HG03045 (cell line): ENCODE measurements at regions not wholly inside any gene's neighbourhood (a gene's known extent, or its start where the extent isn't known, plus 50 kb on each side); places are given as distances from the start of the nearest gene placed in this dataset.

ENCODE experiments used
- ATAC-seq: cut with Tn5 transposase; IDR thresholded peaks from one replicate; pipeline ENCODE4 v1.9.1; 2021; ENCODE audit warnings: mild to moderate bottlenecking, moderate library complexity; ENCODE audit not compliant: unreplicated experiment

DNA sequence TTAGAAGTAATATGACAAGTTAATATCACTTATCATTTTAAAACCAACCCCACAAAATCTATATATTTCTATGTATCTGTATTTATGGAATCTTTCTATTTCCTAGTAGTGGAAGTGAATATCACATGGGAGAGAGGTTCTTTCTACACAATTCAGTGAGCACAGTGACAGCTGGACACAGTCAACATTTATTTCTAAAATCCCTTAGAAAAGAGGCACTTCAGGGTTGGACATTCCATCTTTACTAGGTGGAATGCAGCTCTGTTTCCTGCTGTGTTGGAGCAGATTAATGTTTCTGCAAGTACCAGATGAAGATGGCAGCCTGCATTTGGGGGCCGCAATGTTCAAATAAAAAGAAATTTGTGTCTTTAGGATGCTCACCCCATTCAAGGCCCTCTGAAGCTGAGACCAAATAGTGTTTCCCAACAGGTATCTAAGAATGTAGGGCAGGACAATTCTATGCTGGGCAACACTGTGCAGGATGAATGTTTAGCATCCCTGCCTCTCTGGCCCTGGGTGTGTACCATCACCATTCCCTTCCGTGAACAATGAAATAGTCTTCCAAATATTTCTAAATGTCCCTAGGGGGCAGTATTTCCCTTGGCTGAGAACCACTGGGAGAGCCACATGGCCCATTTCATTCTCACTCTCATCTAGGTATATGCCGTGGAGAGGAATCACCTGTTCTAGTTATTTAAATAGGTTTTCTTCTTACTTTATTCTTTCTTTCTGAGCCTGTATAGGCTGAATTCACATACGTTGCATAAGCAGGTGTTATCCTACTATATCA lies 394.8 kb downstream of the PRDM2 start:
- ATAC-seq, result no peak

DNA sequence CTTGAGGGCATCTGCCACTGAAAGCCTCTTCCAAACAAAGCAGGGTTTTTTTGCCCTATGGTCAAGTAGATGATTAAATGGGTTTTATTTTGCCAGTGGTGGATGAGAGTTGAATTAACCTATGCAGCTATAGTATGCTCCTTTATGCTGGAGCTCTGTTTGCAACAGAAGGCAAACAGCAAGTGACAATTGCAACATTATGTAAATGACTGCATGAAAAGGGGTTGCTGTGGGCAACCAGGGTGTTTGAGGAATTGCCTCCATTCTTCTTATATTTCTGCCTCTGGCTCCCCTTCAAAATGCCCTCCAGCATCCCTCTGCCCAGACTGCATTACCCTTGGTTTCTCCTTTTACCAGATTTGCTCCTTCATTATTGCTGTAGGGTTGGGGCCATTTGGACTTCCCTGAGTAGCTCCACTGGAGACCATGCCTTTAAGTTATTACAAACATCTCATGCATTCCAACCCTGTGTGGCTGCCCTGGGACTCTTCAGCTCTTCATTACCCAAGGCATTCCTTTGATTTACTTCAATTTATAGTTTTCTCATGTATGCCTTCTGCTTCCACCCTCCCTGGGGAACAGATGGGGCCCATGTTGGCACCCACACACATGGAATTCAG lies 398.4 kb downstream of the PRDM2 start:
- no peak for ATAC-seq

DNA sequence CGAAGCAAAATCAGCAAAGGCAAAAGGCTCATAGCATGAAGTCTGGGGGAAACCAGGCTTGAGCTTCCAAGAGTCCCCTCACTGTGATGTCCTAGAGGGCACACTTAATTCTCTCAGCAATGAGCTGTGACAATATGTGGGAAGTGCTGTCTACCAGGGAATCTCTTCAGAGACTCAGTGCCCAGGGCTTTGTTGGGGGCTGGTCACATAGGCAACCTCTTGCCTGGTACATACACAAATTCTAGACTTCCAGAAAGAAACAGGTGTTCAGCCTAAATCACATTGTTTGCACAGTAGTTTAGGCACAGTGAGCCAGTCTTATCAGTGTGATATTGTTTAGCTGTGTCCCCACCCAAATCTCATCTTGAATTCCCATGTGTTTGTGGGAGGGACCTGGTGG lies 400.5 kb downstream of the PRDM2 start:
- ATAC-seq, result no peak

DNA sequence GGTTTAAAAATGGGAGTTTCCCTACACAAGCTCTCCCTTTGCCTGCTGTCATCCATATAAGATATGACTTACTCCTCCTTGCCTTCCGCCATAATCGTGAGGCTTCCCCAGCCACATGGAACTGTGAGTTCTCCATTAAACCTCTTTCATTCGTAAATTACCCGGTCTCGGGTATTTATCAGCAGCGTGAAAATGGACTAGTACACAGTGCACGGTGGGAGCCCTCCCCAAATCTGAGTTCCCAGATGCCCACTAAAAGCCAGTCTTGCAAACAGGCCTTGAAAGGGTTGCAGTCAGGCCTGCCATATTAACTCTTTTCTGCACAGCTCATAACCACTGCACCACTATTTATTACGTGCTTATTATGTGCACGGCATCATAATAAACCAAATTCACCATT lies 400.9 kb downstream of the PRDM2 start:
- ATAC-seq, result no peak

DNA sequence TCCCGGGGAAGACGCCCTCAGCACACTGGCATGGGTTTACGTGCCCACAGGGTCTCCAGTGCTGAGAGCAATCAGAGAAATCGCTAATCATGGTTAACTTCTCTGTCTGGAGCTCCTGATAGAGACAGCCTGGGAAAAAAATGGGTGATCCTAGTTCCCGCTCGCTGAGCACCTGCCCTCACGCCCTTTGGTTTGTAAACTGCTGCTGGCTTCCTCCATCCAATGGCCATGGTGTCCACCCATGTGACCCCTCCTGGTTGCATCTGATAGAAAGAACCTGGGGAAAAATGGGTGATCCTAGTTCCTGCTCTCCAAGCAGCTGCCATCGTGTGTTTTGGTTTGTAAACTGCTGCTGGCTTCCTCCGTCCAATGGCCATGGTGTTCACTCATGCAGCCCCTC lies 402.2 kb downstream of the PRDM2 start:
- ATAC-seq, result no peak

DNA sequence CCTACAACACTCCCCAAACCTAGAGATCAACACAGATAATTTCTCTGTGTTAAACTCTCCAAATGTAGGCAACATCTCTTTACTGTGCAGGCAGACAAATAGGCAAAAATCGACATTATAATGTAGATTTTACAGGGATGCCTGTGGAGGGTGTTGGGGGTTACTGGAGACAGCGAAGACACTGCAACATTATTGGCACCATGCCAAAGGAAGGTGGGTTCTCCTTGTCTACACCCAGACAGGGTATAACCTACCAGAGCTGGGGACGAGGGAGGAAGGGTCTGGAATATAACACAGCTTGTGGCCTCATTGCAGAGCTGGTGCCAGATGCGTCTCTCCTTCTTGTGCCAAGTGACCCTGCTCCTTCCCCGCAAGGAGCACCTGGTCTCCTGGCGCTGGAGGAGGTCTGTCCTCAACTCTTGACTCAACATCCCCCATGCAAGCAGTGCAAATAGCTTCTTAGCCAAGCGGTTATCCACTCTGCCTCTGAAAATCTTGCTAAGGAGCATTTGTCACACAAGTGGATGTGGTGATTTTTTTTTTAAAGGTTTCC lies 404.0 kb downstream of the PRDM2 start:
- no peak for ATAC-seq

DNA sequence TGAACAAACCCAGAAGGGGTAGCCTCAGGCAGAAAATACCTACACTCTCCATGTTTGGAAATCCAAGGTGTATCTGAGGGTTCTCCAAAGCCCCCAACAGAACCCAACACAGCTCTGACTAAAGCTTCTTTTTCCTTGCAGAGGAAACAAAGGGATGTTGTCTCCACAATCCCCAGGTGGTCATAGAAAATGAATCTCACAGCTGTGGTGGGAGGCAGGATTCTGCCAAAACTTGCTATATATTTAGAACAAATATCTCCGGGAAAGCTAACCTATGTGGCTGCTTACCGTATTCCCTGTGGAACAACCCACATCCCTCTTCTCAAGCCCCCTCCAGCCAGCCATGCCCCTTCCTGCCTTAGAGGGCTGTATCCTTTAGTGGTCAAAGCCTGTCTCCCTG lies 406.1 kb downstream of the PRDM2 start:
- ATAC-seq, result no peak

DNA sequence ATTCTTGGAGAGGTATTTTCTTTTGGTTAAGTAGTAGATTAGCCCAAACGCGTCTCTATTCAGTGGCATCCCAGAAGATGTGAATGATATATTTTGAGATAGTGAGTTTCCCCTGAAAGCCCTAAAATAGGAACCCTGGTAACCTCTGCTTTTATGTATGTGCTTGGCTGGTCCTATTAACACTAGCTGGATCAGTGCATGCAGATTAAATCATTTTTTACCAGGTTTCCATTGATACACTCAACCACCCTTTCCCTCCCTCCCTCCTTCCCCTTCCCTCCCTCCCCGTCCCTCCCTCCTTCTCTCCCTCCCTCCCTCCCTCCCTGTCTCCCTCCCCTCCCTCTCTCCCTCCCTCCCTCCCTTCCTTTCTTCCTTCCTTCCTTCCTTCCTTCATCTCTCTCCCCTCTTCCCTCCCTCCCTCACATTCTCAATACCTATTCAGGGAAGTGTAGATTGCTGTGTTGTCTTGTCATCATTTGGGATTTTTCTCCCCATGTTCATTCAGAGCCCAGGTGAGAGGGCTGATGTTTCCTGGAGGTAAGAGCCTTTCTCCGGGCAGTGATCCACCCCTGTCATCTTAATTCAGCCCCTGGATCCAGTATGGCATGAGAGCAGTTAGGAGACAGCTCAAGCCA lies 406.8 kb downstream of the PRDM2 start:
- ATAC-seq, result no peak

DNA sequence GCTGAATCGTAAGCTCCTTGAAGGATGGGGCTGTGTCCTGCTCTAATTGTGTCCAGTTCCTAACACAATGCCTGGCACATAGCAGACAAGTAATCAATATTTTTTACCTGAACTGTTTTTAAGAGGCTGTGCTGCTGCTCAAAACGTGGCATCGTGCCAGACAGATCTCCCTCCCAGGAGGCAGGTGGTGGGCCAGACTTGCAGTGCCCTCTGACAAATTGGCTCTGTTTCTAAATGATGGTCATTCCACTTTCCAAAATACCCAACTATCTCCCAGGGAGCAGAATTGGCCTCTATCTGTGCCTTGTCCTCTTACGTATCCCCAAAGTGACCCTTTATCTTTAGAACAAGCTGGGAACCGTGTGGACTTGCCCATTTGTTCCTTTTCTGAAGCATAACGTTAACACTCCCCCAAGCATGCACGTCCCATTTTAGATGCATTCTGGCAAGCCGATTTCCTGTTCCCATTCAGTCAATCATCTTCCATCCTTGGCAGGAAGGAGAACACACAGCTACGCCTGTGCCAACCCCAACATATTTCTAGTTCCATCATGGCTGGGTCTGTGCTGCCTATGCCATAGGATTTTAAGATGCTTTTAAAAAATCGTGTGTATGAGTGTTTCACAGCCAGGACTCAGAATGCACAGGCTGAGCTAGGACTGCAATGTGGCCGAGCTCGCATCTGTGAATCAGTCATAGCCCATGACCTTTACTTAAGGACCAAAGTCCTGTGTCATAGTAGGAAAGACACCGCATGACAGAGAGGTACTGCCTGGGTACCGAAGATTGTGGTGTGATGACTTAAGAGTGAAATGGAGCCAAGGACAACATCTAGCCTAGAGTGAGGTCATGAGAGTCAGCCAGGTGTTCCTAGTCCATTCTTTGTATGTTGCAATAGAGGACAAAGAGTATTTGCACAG lies 408.6 kb downstream of the PRDM2 start:
- no peak for ATAC-seq

DNA sequence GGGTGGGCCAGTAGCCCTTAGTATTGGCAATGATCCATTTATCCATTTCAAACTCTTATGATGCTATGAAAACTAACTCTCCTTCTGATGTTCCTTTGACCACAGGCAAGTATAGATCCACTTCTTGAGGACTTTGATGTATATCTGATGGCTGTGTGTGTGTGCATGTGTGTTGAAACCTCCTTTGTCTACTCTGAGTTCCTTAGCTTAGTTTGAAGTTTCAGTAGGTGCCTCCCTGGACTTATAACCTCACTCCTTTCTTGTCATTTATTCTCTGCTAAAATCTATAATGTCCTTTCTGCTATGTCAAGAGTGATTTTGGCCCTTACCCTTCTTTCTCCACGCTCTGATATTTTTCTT lies 409.3 kb downstream of the PRDM2 start:
- no peak for ATAC-seq

DNA sequence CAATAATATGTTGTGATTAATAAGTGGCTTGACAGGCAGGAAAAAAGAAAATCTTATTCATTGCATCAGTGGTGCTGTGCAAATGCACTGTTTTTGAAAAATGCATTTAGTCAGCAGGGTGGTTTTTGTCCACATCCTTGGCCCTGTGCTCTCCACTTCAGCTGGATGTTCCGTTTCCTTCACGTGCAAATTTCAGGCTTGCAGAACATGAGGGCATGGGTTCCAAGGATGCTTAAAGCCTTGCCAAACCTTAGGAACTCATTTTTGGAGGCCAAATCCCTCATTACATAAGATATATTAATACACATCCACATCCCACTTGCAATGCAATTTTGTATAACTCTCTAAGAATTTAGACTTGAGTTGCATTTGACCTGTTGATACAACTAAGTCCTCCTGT lies 410.1 kb downstream of the PRDM2 start:
- no peak for ATAC-seq

DNA sequence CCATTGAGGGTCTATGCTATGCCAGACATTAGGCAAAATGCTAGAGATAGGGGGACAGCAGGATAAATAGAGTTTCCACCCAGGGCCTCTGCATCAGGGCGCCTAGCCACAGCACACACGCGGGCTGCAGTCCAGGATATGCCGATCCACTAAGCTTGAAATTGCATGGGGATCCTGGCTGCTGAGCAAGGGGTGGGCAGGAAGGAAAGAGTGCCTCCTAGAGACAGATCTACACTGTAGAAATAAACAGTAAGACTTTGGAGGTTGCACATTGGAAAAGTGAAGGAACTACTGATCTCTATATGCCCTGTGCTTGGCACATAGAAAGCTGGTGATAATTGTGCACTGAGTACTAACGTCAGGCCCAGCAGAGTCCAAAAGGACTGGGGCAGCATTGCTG lies 411.1 kb downstream of the PRDM2 start:
- ATAC-seq, result no peak

DNA sequence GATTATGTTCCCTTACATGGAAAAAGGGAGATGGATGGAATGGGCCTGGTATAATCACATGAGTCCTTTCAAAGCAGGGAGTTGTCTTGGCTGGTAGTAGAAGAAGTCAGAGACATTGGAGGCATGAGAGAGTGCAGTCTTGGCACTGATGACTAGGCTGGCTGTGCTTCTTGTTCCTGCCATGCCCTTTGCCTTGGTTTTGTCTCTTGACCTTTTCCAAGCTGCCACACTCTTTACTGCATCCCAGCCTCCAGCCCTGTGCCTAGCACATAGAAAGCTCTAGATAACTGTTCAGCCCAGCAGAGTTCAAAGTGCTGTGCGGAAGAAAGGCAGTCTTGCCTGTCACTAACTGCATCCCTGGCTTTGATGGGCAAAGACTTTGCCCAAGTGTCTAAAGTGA lies 412.6 kb downstream of the PRDM2 start:
- ATAC-seq, result no peak

DNA sequence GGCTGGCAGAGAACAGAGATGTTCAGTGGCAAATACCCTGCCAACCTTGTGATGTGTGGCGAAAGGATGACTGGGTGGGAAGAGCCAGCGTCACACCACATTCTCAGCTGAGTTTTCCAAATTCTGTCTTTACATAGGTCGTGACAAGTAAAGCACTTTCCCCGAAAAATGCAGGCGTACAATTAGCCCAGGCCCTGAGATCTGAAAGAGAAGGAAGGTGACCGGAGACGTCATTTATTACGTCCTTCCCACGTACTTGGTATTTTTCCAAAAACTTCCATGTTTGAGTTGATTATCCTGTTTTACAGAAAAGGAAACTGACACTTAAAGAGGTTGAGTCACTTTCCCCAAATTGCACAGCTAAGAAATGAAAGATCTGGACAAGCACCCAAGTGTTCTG lies 413.3 kb downstream of the PRDM2 start:
- no peak for ATAC-seq

DNA sequence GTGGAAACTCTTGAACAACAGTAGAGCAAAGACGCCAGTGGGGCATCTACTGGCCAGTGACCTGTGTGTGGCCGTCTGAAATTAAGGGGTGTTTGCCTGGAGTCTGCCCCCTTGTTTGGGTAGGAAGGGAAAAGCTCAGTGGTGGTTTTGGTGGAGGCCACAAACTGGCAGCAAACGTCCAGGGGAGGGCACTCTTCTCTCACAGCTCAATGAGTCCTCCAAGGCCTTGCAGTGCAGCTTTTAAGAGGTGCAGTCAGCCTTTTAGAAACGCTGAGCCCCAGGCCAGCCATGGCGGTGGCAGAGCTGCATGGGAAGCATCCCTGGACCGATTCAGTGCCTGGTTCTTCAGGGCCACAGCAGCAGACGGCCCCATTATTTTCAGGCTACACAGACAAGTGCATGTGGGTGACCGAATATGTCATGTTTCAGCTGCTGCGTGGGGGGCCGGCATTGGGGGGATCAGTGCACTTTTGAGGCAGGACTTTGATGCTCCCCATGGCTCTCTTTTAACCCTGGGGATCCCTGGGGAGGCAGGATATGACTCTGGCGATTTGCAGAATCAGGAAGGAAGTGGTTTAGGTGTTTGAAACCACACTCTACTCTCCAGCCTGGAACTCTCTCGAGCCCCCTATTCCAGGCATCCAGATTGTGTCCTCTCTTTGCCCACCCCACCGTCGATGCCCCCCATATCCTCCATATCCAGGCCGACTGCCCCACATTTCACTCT lies 414.0 kb downstream of the PRDM2 start:
- no peak for ATAC-seq

DNA sequence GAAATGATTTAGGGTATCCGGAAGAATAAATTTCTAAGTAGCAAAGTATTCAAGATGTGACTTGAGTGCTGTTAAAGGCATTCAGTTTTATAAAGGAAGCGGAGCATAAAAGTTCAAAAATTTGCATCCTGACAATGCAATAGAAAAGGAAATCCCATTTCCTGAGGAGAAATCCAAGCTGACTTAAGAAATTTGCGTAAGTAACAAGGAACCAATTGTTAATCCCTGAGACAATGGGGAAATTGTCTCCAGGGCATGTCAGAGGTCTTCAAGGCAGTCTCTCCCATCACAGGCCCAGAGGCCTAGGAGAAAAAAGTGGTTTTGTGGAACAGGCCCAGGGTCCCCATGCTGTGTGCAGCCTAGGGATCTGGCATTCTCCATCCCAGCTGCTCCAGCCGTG lies 416.0 kb downstream of the PRDM2 start:
- ATAC-seq, result no peak

DNA sequence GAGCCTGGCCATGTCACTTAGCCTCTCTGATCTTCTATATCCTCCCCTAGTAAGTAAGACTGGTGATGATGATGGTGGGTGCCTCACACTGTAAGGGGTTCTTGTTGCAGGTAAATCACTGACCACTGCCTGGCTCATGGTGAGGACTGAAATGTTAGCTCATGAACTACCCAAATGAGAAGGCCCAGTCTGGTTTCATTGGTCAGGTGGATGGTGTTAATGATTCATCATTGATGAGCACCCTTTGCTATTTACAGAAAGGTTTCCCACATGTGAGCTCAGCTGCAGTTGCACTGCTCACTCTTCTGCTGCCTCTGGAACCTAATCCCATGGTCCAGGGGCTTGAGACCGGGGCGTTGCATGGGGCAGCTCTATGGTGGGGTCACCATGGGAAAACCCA lies 417.7 kb downstream of the PRDM2 start:
- ATAC-seq, result no peak

DNA sequence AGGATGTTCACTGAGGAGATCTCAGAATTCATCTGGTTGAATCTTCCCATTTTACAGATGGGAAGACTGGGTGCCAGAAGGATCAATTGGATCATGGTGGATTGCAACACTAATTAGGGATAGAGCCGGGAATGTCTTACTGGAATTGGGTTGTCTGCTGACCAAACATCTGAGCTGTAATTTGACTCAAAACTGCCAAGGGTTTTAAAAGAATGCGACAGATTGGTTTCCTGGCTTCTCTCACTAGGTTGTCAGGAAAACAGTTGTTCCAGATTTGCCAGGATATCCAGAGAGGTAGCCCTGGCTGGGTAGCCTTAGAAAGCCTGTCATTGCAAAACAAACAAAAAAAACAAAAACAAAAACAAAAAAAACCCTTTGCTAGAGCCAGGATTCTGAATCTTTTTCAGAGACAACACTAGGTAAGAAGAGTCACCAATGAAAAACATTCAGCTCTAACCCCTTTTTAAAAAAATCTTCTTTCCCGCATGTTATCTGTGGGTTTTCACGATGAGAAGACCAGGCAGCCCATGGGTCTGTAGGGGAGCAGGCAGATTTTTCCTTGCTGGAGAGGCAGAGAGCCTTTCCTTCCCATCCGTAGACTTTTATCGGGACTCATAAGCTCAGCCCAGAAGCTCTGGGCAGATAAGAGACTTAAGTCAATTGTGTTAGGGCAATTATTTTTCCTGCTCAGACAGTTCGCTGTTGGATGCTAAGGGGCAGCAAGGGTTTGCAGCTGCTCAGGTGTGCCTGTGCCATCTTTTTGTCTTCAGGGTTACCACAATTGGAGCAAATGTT lies 418.9 kb downstream of the PRDM2 start:
- no peak for ATAC-seq

DNA sequence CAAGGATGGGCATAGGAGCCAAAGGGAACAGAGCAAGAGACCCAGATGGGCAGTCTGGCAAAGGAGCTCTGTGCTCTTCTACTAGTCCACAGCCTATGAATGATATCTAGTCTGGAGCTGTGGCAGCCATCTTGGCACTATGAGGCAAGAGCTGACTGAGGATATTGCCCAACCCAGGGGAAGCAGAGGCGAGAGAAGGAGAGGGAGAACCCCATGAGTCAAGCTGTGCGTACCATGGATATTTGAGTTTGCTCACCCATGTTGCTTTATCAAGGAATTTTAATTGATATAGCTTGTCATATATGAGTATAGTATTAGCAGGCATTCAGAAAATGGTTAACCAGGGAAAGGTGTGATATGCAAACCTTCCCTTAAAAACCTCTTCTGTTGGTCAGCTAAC lies 420.9 kb downstream of the PRDM2 start:
- no peak for ATAC-seq

DNA sequence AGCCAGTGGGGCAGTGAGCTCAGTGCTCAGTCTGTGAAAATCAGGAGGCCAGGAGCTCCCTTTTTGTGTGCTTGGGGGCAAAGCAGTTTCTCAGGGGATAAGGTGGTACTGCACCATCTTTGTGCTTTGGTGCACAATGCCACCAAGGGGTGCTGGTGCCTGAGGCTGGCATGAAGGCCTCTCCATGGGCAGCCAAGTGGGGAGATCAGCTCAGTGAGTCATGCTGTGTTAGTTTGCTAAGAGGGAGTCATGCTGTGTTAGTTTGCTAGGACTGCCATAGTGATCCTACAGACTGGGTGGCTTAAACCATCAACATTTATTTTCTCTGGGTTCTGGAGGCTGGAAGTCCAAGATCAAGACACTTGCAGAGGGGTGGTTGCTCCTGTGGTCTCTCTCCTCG lies 428.1 kb downstream of the PRDM2 start:
- no peak for ATAC-seq
